Uterus (tissue), 2 donors: ENCODE measurements at regions not wholly inside any gene's neighbourhood (a gene's known extent, or its start where the extent isn't known, plus 50 kb on each side); places are given as distances from the start of the nearest gene placed in this dataset.

Experiments
- CTCF ChIP-seq, 4 experiments: fragments of 200-600 bp in 2 of 4; fragments of 450-650 bp in 2 of 4; sonication (generic) in 2 of 4; IDR thresholded peaks; one replicate each; pipeline ENCODE4 v1.5.1; 2016 to 2019; ENCODE audit warnings: antibody characterized with exemption in 4 of 4, mild to moderate bottlenecking in 2 of 4, moderate library complexity in 1 of 4
- POLR2A ChIP-seq, 2 donors: fragments of 450-650 bp; IDR thresholded peaks; one replicate each; pipeline ENCODE4 v1.6.1; 2016; ENCODE audit warnings: antibody characterized with exemption in 2 of 2, mild to moderate bottlenecking in 1 of 2, moderate library complexity in 1 of 2

- TF ChIP-seq CTCF (IDR thresholded peaks at IDR 0.05) (no peak), POLR2A (IDR thresholded peaks at IDR 0.05) (no peak)
Observed at GRCh38 chr13:80255946-80256345, 85.0 kb downstream of the SPRY2 start.
